ENCODE measurements at regions not wholly inside any gene's neighbourhood (a gene's known extent, or its start where the extent isn't known, plus 50 kb on each side); places are given as distances from the start of the nearest gene placed in this dataset.

DNA sequence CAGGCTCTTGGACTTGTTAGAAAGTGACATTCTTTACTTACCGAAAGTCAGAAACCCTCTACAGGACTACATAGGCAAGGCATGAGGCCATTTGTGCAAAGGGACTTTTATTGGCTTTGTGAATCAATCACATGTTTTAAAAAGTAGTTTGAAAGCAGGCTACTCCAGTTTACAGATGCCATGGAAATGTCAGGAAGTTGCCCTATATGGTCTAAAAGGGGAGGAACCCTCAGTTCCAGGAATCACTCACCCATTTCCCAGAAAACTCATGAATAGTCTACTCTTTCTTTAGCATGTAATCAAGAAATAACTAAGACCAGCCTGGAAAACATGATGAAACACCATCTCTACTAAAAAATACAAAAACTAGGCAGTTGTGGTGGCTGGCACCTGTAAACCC is 51.0 kb upstream of the MKRN3 start:
- no peak for DNase-seq

DNA sequence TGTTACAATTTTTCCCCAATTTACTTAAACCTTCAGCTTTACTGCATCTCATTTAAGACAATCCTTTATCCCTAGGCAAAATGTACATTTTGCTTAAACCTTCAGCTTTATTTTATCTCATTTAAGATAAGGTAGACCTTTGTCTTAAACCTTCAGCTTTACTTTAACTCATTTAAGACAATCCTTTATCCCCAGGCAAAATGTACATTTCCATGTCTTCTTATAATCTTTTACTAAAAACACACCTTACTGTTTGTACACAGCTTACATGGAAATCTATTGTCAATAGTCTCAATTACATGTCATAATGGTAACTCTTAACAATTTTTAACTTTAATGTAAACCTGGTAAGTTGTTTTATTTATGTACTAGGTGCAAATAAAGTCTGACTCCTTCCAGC is 58.7 kb upstream of the MKRN3 start:
- no peak for DNase-seq

GRCh38 chr15:23503980-23504379 is 56.9 kb upstream of the GOLGA6L2 start:
- DNase-seq, result no peak

GRCh38 chr15:23503576-23503975 is 56.5 kb upstream of the GOLGA6L2 start:
- DNase-seq, result no peak

DNA sequence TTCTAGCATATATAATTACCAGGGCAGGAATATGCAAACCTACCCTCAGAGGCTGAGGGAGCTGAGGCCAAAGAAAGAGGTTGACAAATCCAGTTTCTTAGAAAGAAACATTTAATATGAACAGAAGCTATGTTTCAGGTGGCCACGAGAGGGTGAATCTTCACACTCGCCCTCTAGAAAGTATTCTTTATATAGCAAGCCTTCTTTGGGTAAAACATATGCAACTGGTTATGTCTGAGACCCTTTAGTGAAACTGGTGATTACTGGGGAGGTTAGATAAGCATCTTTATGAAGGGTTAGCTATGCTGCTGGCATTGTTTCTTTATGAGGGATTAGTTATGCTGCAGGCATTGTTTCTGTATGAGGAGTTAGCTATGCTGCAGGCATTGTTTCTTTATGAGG is 50.7 kb upstream of the GOLGA6L2 start:
- DNase-seq, result peak; percentile 1 to 2
